ENCODE measurements at regions not wholly inside any gene's neighbourhood (a gene's known extent, or its start where the extent isn't known, plus 50 kb on each side); places are given as distances from the start of the nearest gene placed in this dataset.

DNA sequence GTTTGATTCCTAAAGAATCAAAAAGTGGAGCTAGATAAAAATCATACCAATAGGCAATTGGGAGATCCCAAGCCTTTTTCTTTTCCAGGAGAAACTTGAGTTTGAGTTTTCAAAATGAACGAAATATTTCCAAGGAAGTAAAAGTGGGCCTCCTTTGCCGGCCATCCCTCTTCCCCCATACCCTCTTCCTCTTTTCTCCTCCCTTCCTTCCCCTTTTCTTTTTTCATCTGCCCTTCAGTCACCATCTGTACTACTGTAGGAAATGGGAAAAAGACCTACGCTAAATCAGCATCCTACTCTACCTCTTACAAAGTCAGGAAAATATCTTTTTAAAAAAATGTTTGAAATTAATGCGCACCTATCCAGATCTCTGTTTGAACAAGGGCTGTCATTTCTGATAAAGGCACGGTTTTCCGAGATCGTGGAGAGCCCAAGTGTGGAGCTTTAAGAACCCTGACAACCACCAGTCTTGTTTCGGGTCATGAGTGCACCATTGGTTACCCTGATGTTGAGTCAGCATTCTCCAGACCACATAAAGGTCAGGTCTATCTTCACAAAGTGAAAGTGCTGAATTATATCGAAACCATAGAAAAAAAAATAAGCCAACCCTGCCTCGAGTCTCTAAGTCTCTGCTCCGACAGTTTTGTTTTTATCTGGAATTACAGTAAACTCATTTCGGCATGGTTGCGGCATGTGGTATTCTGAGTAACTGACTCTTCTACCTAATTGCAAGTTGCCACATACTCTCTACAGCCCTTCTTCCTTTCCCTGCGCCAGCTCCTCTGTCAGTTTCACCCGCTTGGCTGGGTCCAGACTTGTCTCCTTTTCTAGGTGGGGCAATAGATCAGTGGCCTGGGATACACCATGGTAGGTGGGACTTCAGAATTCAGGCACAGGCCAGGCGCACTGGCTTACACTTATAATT lies 140.2 kb upstream of the KLF3 start:
- no peak overlapping the region for H3K4me3 ChIP-seq (ENCODE audit: low read depth, low read length)
- TF ChIP-seq, protein P1, sequence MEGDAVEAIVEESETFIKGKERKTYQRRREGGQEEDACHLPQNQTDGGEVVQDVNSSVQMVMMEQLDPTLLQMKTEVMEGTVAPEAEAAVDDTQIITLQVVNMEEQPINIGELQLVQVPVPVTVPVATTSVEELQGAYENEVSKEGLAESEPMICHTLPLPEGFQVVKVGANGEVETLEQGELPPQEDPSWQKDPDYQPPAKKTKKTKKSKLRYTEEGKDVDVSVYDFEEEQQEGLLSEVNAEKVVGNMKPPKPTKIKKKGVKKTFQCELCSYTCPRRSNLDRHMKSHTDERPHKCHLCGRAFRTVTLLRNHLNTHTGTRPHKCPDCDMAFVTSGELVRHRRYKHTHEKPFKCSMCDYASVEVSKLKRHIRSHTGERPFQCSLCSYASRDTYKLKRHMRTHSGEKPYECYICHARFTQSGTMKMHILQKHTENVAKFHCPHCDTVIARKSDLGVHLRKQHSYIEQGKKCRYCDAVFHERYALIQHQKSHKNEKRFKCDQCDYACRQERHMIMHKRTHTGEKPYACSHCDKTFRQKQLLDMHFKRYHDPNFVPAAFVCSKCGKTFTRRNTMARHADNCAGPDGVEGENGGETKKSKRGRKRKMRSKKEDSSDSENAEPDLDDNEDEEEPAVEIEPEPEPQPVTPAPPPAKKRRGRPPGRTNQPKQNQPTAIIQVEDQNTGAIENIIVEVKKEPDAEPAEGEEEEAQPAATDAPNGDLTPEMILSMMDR (IDR thresholded peaks at IDR 0.05; ENCODE audit: low read depth, low read length, missing control alignments), result no peak

DNA sequence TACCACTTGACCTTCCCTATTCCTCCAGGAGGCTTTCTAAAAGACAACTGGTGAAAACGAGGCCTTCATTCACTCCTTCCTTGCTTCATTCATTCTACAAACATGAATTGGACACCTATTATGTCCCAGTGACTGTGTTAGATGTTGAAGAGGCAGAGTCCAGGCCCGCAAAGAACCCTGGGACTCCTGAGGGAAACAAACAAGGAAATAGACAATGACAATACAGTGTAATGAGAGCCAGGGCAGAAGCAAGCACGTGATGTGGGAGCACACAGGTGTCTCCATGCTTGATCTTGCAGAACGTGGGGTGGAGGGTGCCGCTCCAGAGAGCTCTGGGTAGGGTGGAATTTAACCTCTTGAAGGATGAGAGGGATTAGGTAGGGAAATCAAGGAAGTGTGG lies 137.6 kb upstream of the KLF3 start:
- TF ChIP-seq, protein P1 (IDR thresholded peaks at IDR 0.05; ENCODE audit: low read depth, low read length, missing control alignments), result no peak
- H3K4me3 ChIP-seq (ENCODE audit: low read depth, low read length), result no peak overlapping the region
- no peak for DNase-seq (ENCODE audit: low read depth)

More for the DNA sequence above, 140.2 kb upstream of the KLF3 start:
- DNase-seq (ENCODE audit: low read depth), result peak; percentile 90

DNA sequence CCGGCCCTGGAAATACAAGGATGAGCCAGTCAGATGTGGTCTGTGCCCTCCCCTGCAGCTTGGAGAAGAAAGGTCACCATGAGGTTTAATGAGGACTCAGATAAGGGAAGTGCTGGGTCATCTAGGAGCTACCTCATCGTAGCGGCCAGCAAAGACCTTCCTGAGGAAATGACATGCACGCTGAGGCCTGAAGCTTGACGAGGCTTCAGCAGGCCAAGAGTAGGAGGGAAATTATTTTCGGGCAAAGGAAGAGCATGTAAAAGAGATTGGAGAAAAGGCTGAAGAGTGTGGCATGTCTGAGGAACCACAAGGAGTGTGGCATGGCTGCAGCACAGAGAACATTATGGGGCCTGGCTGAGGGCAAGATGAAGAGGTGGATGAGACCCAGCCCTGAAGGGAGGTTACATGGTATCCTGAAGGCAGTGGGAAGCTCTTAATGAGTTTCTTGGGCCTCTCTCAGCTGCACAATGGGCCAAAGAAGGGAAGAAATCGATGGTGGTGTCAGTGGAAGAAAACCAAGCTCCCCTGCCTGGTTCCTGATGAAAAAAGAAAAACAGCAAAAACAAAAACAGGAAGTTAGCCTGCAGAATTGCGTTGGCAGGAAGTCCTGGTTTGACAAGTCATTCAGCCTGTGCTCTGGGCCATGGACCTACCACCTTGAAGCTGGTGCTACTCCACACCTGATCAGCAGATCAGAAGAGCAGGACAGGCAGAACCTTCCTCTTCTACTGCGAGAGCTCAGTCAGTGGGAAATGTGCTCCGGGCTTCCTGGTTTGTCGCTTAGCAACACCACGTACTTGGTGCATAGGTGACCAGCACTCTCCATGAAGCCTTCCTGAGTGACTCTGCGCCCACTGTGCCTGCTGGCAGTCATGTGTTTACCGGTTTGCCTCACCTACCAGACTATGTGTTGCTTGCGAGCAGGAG lies 134.5 kb upstream of the KLF3 start:
- H3K4me3 ChIP-seq (ENCODE audit: low read depth, low read length), result no peak overlapping the region
- TF ChIP-seq, protein P1 (IDR thresholded peaks at IDR 0.05; ENCODE audit: low read depth, low read length, missing control alignments), result no peak
- peak; percentile 76 for DNase-seq (ENCODE audit: low read depth)

DNA sequence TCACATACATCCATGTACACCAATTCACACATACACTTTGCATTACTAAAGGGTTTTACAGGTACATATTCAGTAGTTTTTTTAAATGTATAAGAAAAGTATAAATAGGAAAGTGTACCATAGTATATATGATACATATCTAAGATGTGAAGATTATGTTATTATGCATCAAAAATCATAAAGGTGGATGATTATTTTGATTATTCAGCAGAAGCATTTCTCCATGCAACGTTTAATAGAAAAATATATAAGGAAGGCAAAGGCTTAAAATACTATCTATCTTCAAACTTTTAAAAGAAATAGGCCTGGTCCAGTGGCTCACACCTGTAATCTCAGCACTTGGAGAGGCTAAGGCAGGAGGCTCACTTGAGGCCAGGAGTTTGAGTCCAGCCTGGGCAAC lies 133.5 kb upstream of the KLF3 start:
- DNase-seq (ENCODE audit: low read depth), result no peak
- no peak overlapping the region for H3K4me3 ChIP-seq (ENCODE audit: low read depth, low read length)

DNA sequence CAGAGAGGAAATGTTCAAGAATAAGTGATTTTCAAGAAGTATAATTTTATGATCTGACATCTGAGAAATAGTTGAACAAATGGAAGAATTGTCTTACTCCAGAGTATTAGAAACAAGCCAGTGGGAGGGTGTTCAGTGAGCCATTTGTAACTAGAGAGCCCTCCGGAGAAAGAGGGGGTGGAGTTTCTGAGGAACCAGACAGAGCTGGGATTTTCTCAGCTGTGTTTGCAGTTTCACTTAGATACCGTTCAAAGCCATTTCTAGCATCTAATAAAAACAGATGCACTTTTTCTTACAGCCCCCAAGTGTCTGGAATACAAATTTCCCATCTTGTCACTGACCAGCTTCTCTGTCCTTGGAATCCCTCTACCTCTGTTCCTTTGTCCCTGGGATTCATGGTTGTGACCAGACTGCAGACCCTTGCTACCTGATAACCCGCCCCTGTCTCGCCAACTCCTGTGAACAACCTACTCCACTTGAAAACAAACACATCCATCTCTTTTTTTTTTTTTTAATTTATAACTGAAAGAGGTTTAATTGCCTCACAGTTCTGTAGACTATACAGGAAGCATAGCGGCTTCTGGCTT lies 132.8 kb upstream of the KLF3 start:
- no peak overlapping the region for H3K4me3 ChIP-seq (ENCODE audit: low read depth, low read length)
- TF ChIP-seq, protein P1 (IDR thresholded peaks at IDR 0.05; ENCODE audit: low read depth, low read length, missing control alignments), result no peak
- no peak for DNase-seq (ENCODE audit: low read depth)

More for the DNA sequence above, 133.5 kb upstream of the KLF3 start:
- TF ChIP-seq, protein P1 (IDR thresholded peaks at IDR 0.05; ENCODE audit: low read depth, low read length, missing control alignments), result no peak

DNA sequence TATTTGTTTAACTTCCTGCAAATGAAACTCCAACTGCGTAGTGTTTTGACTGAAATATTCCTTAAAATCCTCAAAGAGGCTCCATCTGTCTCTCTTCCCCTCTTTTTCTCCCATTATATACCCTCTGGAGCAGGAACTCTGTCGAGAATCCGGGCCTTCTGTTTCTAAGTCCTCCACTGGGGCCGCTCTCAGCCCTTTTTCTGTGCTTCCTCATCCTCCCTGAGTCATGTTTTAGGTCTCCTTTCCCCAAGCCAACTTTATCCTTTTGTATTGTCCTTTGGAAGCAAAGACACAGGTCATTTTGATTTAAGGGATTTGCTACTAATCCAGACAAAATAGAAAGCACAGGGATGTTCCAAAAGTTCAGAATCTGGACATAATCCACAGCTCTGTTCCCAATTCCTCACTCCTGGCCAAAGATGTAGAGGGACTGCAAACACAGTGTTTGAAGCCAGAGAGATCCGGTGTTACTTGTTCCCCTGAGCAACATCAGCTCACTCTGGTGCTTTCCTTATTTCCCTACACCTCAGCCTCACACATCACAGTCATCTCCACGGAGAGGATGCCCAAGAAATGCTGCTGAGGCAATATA lies 131.0 kb upstream of the KLF3 start:
- H3K4me3 ChIP-seq (ENCODE audit: low read depth, low read length), result no peak overlapping the region
- TF ChIP-seq, protein P1 (IDR thresholded peaks at IDR 0.05; ENCODE audit: low read depth, low read length, missing control alignments), result no peak
- no peak for DNase-seq (ENCODE audit: low read depth)
